Stimulated activated CD4-positive, alpha-beta T cell treated with anti-CD3 and anti-CD28 coated beads, Interleukin-1b, Interleukin-23, amount 100 ng/mL, for 24 hours (primary cell): ENCODE measurements at regions not wholly inside any gene's neighbourhood (a gene's known extent, or its start where the extent isn't known, plus 50 kb on each side); places are given as distances from the start of the nearest gene placed in this dataset.

ENCODE experiments used
- DNase-seq, 4 experiments: peaks; one replicate each; pipeline ENCODE4 v3.0.0-alpha.2; 2020; ENCODE audit warnings: low read depth in 4 of 4, low spot score in 1 of 4

DNA sequence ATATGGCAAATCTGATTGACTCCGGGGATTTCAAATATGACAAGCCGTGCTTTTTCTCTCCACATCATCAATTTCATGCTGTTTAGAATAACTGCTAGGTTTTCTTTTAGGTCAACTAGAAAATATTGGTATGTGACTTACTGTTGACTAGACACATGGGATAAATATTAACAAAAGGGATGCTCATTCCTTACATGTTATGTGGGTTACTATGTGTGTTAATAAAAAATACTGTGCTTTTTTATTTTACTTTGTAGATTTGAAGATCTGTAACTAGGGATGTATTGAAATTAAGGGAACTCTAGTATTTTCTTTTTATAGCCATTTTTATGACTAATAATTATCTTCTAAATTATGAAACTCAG is 264.6 kb upstream of the COL8A1 start:
- DNase-seq: no peak

DNA sequence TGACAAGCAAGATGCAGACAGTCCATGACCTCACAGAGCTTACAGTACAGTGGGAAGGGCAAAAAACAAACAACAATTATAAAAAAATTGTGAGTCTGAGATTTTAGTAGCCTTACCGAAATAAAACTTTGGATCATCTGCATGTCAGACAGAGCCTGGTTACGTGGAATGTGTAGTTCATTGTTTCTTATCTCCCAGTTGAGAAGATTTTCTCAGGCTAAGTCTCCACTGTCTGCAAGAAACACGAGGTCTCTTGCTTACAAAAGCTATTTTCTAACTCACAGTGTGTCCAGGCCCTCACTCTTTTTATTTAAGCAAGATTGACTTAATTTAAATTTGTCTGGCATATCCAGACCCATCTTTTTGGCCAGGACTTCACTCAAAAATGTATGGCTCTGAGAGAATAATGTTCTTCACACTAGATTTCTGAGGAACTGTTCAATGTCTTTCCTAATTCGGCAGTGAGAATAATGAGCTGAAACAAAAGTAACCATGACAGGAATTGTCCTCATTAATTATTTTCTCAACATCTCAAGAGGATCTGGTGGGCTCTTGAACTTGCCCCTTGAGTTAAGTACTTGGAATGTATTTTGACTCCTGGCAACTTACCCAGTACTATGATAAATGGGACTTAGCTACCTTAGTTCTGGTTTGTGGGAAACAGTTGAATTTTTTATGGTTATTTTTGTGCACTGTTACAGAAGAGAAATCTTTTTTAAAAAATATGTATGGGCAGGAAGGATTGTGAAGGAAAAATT is 265.1 kb upstream of the COL8A1 start:
- DNase-seq: no peak

DNA sequence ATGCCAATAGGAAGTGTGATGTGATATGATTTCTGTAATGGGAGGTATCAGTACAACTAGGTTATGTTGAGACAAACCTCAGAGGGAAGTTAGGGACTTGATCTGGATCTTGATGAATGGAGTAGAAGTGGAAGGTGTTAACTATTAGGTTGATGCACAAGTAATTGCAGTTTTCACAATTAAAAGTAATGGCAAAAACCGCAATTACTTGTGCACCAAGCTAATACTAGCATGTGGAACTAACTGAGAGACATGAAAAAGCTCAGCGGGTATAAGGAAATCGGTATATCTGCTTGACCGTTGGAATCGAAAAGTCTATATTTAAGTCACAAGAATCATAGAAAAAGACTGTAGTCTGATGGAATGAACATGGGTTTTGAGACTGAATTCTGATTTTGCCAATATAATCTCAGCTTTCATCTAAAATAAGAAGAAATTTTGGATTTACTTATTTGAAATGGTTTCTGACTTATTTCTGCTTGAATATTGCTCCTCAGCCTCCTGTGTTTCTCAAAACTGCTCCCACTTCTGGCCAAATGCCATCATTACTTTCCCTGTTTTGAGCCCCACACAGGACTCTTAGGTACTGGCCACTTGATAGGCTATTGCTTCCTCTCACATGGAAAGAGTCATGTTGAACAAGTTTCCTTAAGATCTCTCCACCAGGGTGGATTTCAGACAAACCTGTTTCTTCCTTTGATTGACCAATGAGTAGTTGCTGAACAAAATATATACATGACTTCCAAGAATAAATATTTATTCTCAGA is 271.5 kb upstream of the COL8A1 start:
- no peak for DNase-seq

DNA sequence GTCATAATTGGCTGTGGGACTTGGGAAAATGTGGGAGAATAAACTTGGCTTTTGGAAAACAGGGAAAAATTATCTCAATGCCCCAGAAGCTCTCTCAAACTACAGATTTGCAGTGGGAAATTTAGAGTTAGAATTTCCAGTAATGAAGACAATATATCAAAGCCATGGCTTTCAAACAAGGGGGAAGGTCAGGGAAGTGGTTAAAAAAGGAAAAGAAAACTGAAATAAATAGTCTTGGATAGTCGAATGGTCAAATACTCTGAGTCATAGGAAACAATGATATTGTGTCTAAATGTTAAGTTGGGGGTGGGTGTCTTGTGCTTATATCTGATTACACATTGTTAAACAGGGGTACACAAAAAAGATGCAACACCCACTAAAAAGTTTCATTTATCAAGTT is 272.4 kb upstream of the COL8A1 start:
- no peak for DNase-seq

DNA sequence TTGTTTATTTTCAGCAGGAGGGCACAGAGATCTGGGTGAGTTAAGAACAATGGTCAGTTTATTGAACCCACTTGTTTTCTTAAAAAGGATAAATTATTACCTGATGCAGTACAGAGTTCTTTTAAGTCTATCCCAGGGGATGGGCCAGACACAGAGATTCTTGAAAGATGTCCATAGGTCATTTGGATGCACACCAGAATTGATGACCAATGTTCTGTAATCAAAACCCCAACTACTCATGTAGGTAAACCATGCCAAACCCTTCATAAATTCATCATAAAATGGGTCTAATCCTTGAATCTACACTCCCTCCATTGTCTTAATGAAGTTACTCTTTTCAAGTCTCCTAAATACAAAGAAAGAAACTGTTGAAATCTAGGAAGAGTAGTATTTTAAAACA is 273.0 kb upstream of the COL8A1 start:
- no peak for DNase-seq

DNA sequence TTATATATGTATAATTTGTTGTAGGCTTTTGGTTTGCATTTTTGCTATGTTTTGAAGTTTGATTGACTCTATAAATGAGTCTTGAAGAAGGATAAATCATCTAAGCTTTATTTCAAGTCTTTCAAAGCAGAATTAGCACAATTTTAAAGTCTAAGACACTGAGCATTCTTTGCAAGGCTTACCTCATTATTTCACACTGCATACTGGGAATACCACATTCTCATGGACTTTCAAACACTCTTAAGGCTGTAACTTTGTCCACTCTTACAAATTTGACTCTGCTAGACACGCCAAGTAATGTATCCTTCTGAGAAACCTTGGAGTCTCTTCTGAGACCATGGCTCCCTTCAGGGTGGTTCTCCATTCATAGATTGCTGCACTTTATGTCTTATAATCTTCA is 281.3 kb upstream of the COL8A1 start:
- no peak for DNase-seq

DNA sequence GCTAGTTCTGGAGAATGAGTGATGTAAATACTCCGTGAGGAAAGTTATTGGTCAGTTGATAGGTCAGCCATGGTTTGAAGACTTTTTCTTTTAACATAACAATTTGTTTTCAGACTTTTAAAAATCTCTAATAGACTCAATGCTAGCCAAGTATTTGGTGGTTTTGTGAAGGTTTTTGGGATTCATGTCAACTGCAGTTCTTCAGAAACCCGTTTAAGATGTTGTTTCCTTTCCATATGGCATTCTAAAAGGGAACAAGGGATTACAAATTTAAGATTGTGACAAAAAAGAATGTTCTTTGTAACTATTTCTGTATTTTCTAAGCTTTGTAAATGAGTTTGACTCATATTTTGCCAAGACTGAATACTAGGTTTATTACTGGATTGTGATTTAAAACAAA is 281.7 kb upstream of the COL8A1 start:
- no peak for DNase-seq

DNA sequence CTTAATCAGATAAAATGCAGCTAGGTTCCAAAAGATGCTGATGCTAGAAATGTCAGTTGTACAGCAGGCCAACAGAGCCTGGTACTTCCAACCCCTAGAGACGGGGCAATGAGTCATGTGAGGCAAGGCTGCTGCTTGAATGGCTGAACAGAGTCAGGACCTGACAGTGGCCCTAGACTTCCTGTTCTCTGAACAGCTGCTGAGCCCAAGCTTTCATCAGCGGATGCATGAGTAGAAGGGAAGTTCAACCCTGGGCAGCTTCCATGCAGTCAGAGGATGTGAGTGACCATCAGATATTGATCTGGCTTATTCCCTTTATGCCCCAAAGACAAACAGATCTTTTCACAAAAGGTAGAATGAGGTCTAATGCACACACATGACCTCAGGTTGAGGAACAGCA is 282.9 kb upstream of the COL8A1 start:
- DNase-seq: no peak

DNA sequence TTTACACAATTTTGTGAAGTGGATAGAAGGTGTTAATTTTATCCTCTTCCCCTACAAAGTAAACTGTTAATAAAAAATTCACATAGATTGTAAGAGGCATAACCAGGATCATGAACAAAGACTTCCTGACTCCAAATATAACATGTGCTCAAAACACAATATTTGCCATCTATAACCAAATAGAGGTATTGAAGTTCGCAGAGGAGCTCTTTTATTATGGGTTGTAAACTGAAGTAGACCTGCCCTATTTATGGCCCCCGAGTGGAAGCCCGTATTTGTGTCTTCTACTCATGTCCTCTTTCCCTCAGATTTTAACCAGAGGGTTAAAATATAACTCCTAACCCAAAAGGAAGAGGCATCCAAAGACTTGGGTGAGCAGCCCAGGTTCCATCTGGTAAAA is 285.6 kb upstream of the COL8A1 start:
- DNase-seq: no peak

DNA sequence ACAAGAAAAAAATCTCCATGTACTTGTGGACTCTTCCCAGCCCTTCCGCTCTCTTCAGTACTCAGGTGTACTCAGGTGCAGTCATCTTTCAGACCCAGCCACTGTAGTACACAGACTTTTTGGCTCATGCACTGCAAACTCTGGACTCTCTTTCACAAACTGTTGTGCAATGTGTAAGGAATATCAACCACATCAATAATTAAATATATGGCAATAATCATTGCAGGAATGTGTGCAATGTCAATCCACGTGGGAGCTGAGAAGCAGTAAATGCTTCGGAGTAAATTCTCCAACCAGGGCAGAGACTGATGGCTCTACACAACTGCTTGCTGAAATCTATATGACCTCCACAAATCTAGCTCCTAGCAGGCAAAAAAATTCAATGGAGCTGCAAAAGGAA is 287.3 kb upstream of the COL8A1 start:
- no peak for DNase-seq

DNA sequence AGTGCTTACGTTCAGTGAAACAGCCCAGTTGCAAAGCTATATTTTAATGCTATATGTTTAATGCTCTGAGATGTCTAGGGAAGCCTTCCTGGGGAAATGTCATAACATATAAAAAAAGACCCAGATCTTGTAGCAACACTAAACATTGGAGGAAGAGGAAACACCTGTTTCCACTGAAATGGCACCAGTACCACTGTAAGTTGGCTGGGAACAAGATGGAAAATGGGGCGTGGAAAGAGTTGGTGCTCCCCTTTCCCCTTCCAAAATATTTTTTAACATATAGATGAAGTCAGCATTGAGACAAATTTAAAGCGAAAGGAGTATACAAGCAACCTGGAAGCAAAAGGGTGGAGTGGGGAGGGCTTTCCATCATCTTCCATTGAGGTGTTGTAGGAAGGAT is 289.9 kb upstream of the COL8A1 start:
- no peak for DNase-seq

DNA sequence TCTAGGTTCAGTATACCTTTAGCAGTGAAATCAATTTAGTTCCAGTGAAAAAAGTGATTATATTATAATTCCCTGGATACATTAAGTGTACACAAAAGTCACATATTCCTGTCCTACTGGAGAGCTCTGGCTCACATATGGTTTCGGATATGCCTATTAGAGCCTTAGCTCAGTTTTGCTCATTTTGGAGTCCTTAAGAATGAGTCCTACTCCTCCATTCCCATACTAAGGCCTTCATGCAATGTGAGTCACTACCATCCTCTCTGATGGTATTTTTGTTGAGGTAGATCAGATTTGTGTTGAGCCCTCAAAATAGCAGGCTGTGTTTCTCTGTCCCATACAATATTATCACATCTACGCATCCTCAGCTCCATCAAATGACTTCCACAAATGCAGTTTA is 294.2 kb upstream of the COL8A1 start:
- DNase-seq: no peak

DNA sequence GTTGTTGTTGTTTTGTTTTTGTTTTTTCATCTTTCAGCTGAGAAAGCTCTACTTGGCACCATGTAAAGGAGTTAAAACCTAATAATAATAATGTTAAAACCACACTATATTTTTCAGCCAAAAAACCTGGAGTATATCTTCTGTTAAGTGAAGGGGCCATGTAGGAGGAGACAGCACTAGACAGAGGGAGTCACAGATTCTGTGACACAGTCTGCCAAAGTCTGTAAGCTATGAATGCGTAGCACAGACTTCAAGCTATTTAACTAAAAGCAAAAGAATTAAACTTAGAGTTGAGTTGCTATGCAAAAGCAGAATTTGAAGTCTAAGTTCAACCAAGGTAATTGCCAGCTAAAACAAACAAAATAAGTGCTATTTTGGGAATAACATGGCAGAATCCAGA is 296.0 kb upstream of the COL8A1 start:
- DNase-seq: no peak

DNA sequence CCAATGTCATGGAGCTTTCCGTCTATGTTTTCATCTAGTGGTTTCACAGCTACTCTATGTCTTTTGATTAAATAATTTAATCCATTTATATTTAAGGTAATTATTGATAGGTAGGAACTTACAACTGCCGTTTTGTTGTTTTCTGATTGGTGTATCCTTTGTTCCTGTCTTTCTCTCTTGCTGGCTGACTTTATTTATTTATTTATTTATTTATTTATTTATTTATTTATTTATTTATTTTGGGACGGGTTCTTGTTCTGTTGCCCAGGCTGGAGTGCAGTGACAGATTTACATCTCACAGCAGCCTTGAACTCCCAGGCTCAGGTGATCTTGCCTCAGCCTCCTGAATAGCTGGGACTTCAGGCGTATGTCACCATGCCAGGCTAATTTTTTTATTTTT is 299.2 kb upstream of the COL8A1 start:
- no peak for DNase-seq

DNA sequence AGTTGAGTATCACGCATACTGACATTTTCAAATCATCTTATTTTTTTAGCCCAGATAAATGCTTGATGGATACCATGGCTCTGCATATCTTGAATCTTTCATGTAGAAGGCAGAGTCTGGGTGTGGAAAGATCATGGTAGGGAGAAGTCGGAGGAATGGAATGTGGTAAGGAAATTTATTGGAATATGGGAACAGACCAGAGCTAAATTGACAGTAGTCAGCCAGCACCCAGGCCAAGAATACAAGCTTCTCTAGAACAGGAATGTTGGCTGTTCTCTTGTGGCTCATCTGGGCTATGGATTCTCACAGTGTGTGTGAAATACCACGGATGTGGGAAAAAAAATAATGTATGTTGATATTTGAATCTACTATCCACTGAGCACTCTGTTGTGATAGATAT is 305.7 kb upstream of the COL8A1 start:
- no peak for DNase-seq

DNA sequence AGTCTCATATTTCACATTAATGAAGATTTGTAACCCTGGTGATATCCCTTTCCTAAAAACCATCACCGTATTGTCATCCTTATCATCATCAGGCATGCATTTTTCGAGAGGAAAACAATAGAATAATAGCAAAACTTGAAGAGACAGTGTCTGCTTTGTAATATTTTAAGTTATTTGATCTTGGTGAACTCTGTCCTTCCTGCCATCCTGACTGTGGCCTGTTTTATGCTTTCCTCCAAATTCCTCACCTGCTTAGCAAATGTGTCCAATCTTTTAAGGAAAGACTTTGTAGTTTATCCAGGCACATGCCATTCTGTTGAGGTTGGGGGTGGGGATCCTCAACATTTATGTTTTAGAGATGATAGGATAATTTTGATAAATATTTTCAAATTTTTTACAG is 306.1 kb upstream of the COL8A1 start:
- no peak for DNase-seq

DNA sequence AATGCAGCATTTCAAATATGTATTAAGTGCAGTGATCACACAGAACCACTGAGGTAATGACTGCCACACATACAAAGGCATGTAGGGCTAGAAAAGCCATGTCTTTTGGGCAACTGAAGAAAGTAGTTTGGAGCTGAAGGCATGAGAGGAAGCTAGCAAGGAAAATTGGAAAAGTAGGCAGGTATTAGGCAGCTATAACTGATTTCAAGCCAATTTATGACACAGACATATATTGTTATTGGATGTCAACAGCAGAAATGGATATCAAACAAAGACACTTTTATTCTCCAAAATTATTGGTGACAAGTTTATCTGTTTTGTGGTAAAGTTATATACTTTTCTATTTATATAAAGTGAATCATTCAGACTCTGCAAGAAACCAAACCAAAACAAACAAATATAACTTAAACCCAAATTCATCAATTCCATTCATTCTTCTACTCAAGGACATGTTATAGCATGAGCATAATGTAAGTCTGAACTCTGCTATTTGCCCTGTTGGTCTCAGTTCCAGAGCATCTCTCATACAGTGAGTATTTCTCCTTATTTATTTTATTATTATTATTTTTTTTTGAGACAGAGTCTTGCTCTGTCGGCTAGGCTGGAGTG is 307.4 kb upstream of the COL8A1 start:
- no peak for DNase-seq

DNA sequence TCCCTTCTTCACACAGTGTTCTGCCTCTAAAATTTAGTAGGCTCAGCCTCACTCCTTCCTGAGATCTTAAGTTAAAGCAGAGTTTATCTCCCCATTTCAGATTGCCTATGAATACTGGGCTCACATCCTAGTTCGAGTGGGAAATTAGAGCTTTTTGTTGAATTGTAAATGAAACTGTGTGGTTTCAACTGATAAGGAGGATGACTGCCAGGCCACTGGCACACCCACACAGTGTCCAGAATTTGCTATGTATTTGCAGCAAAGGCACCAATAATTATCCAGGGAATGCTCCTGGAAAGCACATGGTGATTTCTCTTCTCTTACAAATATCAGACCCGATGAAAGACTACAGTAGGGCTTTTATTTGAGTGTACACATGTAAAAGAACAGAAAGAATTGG is 308.1 kb upstream of the COL8A1 start:
- DNase-seq: no peak

DNA sequence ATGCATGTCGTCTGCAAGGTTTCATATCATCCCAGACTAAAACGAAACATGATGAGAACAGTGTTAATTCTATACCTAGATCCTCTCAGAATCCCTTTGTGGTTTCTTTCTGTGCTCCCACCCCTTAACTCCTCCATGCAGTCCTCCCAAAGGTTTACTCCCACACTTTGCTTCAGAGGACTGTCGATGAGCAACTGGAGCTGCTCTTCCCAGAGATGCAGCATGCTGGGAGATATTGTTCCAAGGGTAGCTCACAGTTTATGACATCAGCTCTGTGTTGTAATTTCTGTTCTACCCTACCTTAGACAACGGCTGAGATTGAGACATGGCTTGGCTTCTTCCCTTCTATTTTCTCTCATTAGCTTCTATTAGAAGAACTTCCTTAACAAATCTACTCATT is 313.0 kb upstream of the COL8A1 start:
- DNase-seq: no peak

DNA sequence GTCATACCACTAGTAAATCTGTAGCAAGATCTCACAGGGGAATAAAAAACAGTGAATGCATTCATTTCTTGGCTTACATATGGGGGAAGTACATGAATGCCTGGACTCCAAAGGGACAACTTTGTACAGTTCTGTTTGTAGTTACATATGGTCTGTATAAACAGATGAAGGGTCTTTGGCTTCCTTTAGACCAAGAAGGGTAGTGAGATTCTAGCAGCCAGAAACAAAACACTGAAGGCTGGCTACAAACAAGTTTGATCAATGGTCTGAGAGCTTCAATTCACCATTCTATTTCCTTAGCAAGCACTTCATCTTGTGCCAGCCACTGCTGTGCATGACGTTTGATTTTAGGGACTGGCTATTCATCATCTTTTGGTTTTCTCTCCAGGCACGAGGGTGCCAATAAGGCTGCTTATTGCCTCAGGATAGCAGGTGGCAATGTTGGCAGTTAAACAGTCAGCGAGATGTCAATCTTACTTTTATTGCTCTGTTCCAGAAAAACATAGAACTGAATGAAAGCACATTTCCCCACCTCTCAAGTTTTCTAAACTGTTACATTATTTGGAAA is 313.7 kb upstream of the COL8A1 start:
- no peak for DNase-seq

DNA sequence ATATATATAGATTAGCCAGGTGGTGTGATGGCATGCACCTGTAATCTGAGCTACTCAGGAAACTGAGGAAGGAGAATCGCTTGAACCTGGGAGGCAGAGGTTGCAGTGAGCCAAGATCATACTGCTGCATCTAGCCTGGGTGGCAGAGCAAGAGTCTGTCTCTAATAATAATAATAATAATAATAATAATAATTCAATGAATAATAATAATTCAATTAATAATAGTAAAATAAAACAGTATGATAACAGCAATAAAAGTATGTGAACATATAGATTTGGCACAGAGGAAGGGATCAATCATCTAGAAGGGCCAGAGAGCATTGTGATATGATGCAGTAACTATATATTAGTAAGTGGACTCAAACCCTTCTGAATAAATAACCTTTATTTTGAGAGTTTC is 314.5 kb upstream of the COL8A1 start:
- DNase-seq: no peak

DNA sequence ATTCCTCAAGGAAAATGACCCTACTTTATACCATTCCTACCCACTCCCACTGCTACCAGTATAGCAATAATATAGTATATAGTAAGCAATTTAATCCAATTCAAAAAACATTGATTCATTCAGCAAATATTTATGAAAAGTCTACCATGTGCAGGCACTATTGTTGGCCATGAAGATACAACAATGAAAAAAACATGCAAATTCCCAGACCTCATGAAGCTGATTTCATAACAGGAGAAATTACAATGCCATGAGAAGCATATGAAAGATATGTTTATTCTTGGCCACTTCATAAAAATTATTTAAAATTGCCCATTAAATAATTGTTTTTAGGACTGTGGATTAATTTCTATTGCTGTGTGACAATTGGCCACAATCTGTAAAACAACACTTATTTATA is 315.8 kb upstream of the COL8A1 start:
- DNase-seq: no peak
